Neuronal stem cell (in vitro differentiated cells): ENCODE measurements at regions not wholly inside any gene's neighbourhood (a gene's known extent, or its start where the extent isn't known, plus 50 kb on each side); places are given as distances from the start of the nearest gene placed in this dataset.

Experiments used
- DNase-seq: peaks from one replicate; pipeline ENCODE4 v3.0.0-alpha.2; 2013; ENCODE audit warnings: low spot score
- H2AFZ ChIP-seq: one replicate; pipeline ENCODE4 v1.6.1; 2013; ENCODE audit warnings: mild to moderate bottlenecking, low read length, inconsistent platforms
- H2AK5ac ChIP-seq: 2 replicates; pipeline ENCODE4 v1.6.1; 2013; ENCODE audit warnings: low read depth, mild to moderate bottlenecking, inconsistent platforms, low read length, moderate library complexity, mixed read lengths
- H2BK120ac ChIP-seq: 2 replicates; pipeline ENCODE4 v1.6.1; 2013; ENCODE audit warnings: low read depth, mild to moderate bottlenecking, inconsistent platforms, low read length, moderate library complexity, mixed read lengths
- H2BK12ac ChIP-seq: one replicate; pipeline ENCODE4 v1.6.1; 2013; ENCODE audit warnings: low read length, inconsistent platforms
- H2BK15ac ChIP-seq: 2 replicates; pipeline ENCODE4 v1.6.1; 2013; ENCODE audit warnings: mild to moderate bottlenecking, low read length, inconsistent platforms, mixed read lengths
- H2BK5ac ChIP-seq: one replicate; pipeline ENCODE4 v1.6.1; 2013; ENCODE audit warnings: inconsistent platforms, mild to moderate bottlenecking, low read length, moderate library complexity
- H3K14ac ChIP-seq: one replicate; pipeline ENCODE4 v1.6.1; 2013; ENCODE audit warnings: low read length, inconsistent platforms
- H3K18ac ChIP-seq: 2 replicates; pipeline ENCODE4 v1.6.1; 2013; ENCODE audit warnings: low read length, inconsistent platforms
- H3K23ac ChIP-seq: 2 replicates; pipeline ENCODE4 v1.6.1; 2013; ENCODE audit warnings: low read depth, mild to moderate bottlenecking, mixed read lengths, low read length, inconsistent platforms; ENCODE audit not compliant: poor library complexity
- H3K27ac ChIP-seq: replicated peaks from 3 replicates; pipeline ENCODE4 v1.5.1; 2013; ENCODE audit warnings: low read length, inconsistent platforms
- H3K27me3 ChIP-seq, 3 experiments: 2 replicates each; pipeline ENCODE4 v1.6.1; 2013; ENCODE audit warnings: low read length in 3 of 3, mild to moderate bottlenecking in 2 of 3, inconsistent platforms in 1 of 3, low read depth in 1 of 3, mixed read lengths in 1 of 3, moderate library complexity in 1 of 3; ENCODE audit not compliant: control insufficient read depth in 3 of 3, insufficient read depth in 3 of 3
- H3K36me3 ChIP-seq, 2 donors: replicated peaks in 1 of 2; 2 replicates each; pipeline ENCODE4 v1.6.1; 2013; ENCODE audit warnings: low read length in 2 of 2; ENCODE audit not compliant: control insufficient read depth in 2 of 2, insufficient read depth in 2 of 2
- H3K4ac ChIP-seq: 2 replicates; pipeline ENCODE4 v1.6.1; 2013; ENCODE audit warnings: inconsistent platforms, mild to moderate bottlenecking, low read length, moderate library complexity
- H3K4me1 ChIP-seq, 2 donors: 1 replicate in 1 of 2; 2 replicates in 1 of 2; pipeline ENCODE4 v1.6.1; 2013; ENCODE audit warnings: low read length in 2 of 2, low read depth in 1 of 2; ENCODE audit not compliant: control insufficient read depth in 2 of 2, insufficient read depth in 1 of 2
- H3K4me2 ChIP-seq: one replicate; pipeline ENCODE4 v1.6.1; 2013; ENCODE audit warnings: mild to moderate bottlenecking, low read length, inconsistent platforms; ENCODE audit not compliant: insufficient read depth, poor library complexity, severe bottlenecking
- H3K4me3 ChIP-seq, 2 donors: 2 replicates each; pipeline ENCODE4 v1.5.1; 2013; ENCODE audit warnings: low read length in 2 of 2, mild to moderate bottlenecking in 2 of 2, inconsistent platforms in 1 of 2, moderate library complexity in 1 of 2
- H3K79me1 ChIP-seq: one replicate; pipeline ENCODE4 v1.6.1; 2013; ENCODE audit warnings: low read depth, mild to moderate bottlenecking, inconsistent platforms, low read length, moderate library complexity
- H3K9ac ChIP-seq: one replicate; pipeline ENCODE4 v1.6.1; 2013; ENCODE audit warnings: mild to moderate bottlenecking, low read depth, low read length, inconsistent platforms; ENCODE audit not compliant: poor library complexity
- H3K9me3 ChIP-seq, 2 donors: replicated peaks in 1 of 2; 2 replicates each; pipeline versions ENCODE3 to v1.6.1; 2013; ENCODE audit warnings: low read length in 2 of 2, mild to moderate bottlenecking in 2 of 2, inconsistent platforms in 1 of 2, low read depth in 1 of 2, mixed read lengths in 1 of 2, moderate library complexity in 1 of 2; ENCODE audit not compliant: control insufficient read depth in 2 of 2, insufficient read depth in 1 of 2
- H4K8ac ChIP-seq: one replicate; pipeline ENCODE4 v1.6.1; 2013; ENCODE audit warnings: low read depth, mild to moderate bottlenecking, inconsistent platforms, low read length, moderate library complexity
- H4K91ac ChIP-seq: one replicate; pipeline ENCODE4 v1.6.1; 2013; ENCODE audit warnings: low read length, low read depth, mild to moderate bottlenecking, inconsistent platforms; ENCODE audit not compliant: poor library complexity
- WGBS, 2 donors: extraction: QIAGEN DNeasy Blood & Tissue Kit; methylation state at CpG; one replicate each; pipeline ENCODE4 v1.1.7; 2013; ENCODE audit warnings: missing lambda C conversion rate in 2 of 2, mixed read lengths in 1 of 2; ENCODE audit not compliant: insufficient read length in 2 of 2, insufficient replicate concordance in 1 of 2; ENCODE audit errors: extremely low coverage in 2 of 2; 5-methylcytosine and 5-hydroxymethylcytosine counted together

GRCh38 chr12:91506452-91506851 lies 323.8 kb upstream of the DCN start:
- WGBS, 2 donors, result no CpG with 5 or more reads among the region's 2 CpGs
- no peak overlapping the region for H2BK12ac ChIP-seq
- no peak overlapping the region for H4K8ac ChIP-seq

GRCh38 chr12:91505006-91505405 lies 322.4 kb upstream of the DCN start:
- Histone ChIP-seq H3K4ac (no peak overlapping the region), H3K79me1 (no peaks in the 10 kb centered on the region), H2BK5ac (no peak overlapping the region), H3K18ac (no peak overlapping the region), H2AFZ (no peak overlapping the region), H2AK5ac (no peak overlapping the region), H3K14ac (no peak overlapping the region), H3K4me2 (no peak overlapping the region), H4K8ac (no peak overlapping the region), H3K4me1 (peaks cover 0 to 6% of the 10 kb centered on the region in 2 donors), H3K27me3 (no peaks in the 10 kb centered on the region), H3K36me3 (no peaks in the 10 kb centered on the region), H3K9me3 (peaks cover 2 to 7% of the 10 kb centered on the region in 2 donors), H2BK12ac (no peak overlapping the region), H3K4me3 (no peak overlapping the region), H2BK120ac (no peak overlapping the region), H4K91ac (no peak overlapping the region), H2BK15ac (no peak overlapping the region), H3K23ac (no peak overlapping the region), H3K9ac (no peak overlapping the region), H3K27ac (no peak overlapping the region)
- DNase-seq, result no peak

More at GRCh38 chr12:91506452-91506851, 323.8 kb upstream of the DCN start:
- Histone ChIP-seq H3K9me3 (peaks cover 2 to 7% of the 10 kb centered on the region in 2 donors), H3K14ac (no peak overlapping the region), H3K79me1 (no peaks in the 10 kb centered on the region), H3K9ac (no peak overlapping the region), H3K4me1 (peaks cover 0 to 6% of the 10 kb centered on the region in 2 donors), H3K4ac (no peak overlapping the region), H3K27ac (no peak overlapping the region), H2BK15ac (no peak overlapping the region), H4K91ac (no peak overlapping the region), H3K23ac (no peak overlapping the region), H3K36me3 (no peaks in the 10 kb centered on the region), H3K4me2 (no peak overlapping the region), H2BK120ac (no peak overlapping the region), H3K18ac (no peak overlapping the region), H3K4me3 (no peak overlapping the region), H2AK5ac (no peak overlapping the region), H3K27me3 (no peaks in the 10 kb centered on the region), H2BK5ac (no peak overlapping the region), H2AFZ (peak overlapping the region; percentile 63)
- DNase-seq, result no peak

GRCh38 chr12:91502208-91502607 lies 319.6 kb upstream of the DCN start:
- Histone ChIP-seq H2BK12ac (no peak overlapping the region), H2AK5ac (no peak overlapping the region), H3K27me3 (no peaks in the 10 kb centered on the region), H4K8ac (no peak overlapping the region), H3K27ac (no peak overlapping the region), H3K79me1 (no peaks in the 10 kb centered on the region), H3K14ac (no peak overlapping the region), H3K4me3 (no peak overlapping the region), H3K4me1 (peaks cover 0 to 6% of the 10 kb centered on the region in 2 donors), H2AFZ (no peak overlapping the region), H3K23ac (no peak overlapping the region), H2BK120ac (no peak overlapping the region), H4K91ac (no peak overlapping the region), H2BK5ac (no peak overlapping the region), H3K18ac (no peak overlapping the region), H3K4me2 (no peak overlapping the region), H3K4ac (no peak overlapping the region), H3K9me3 (peaks cover 2 to 7% of the 10 kb centered on the region in 2 donors), H2BK15ac (no peak overlapping the region), H3K36me3 (no peaks in the 10 kb centered on the region), H3K9ac (no peak overlapping the region)
- DNase-seq, result no peak
- no CpG with 5 or more reads among the region's 4 CpGs for WGBS, 2 donors

GRCh38 chr12:91496337-91496736 lies 313.7 kb upstream of the DCN start:
- no peak overlapping the region for H2BK5ac ChIP-seq
- no peak for DNase-seq
- H3K4me2 ChIP-seq, result no peak overlapping the region
- no peak overlapping the region for H3K23ac ChIP-seq
- H3K4me1 ChIP-seq, result peaks cover 0 to 3% of the 10 kb centered on the region in 2 donors
- no peaks in the 10 kb centered on the region for H3K36me3 ChIP-seq
- H3K27me3 ChIP-seq, result no peaks in the 10 kb centered on the region
- H3K4ac ChIP-seq, result no peak overlapping the region
- no peak overlapping the region for H2AFZ ChIP-seq
- H3K79me1 ChIP-seq, result no peaks in the 10 kb centered on the region
- H3K4me3 ChIP-seq, result no peak overlapping the region
- H2BK15ac ChIP-seq, result no peak overlapping the region
- WGBS, 2 donors, result no CpG with 5 or more reads among the region's 3 CpGs
- H2AK5ac ChIP-seq, result no peak overlapping the region
- no peak overlapping the region for H3K18ac ChIP-seq
- H3K9me3 ChIP-seq, result no peaks in the 10 kb centered on the region
- H2BK120ac ChIP-seq, result no peak overlapping the region
- H2BK12ac ChIP-seq, result no peak overlapping the region
- H4K91ac ChIP-seq, result no peak overlapping the region
- no peak overlapping the region for H4K8ac ChIP-seq
- H3K14ac ChIP-seq, result no peak overlapping the region
- H3K27ac ChIP-seq, result no peak overlapping the region
- no peak overlapping the region for H3K9ac ChIP-seq
